Mesenchymal stem cell (in vitro differentiated cells and primary cell): ENCODE measurements at regions not wholly inside any gene's neighbourhood (a gene's known extent, or its start where the extent isn't known, plus 50 kb on each side); places are given as distances from the start of the nearest gene placed in this dataset.

Source experiments
- DNase-seq: peaks from one replicate; pipeline ENCODE4 v3.0.0-alpha.2; 2013
- H2AFZ ChIP-seq: one replicate; pipeline ENCODE4 v1.6.1; 2013; ENCODE audit warnings: low read depth, mild to moderate bottlenecking, control low read depth, inconsistent platforms, low read length, moderate library complexity
- H2AK5ac ChIP-seq: 2 replicates; pipeline ENCODE4 v1.6.1; 2013; ENCODE audit warnings: low read length, moderate library complexity, mild to moderate bottlenecking, inconsistent platforms; ENCODE audit not compliant: severe bottlenecking
- H2BK120ac ChIP-seq: one replicate; pipeline ENCODE4 v1.6.1; 2013; ENCODE audit warnings: low read depth, mild to moderate bottlenecking, inconsistent platforms, low read length, moderate library complexity
- H2BK12ac ChIP-seq, 2 experiments: one replicate each; pipeline ENCODE4 v1.6.1; 2013; ENCODE audit warnings: inconsistent platforms in 2 of 2, low read length in 2 of 2, mild to moderate bottlenecking in 2 of 2, moderate library complexity in 2 of 2, control low read depth in 1 of 2
- H2BK15ac ChIP-seq: one replicate; pipeline ENCODE4 v1.6.1; 2013; ENCODE audit warnings: mild to moderate bottlenecking, low read depth, inconsistent platforms; ENCODE audit not compliant: poor library complexity, severe bottlenecking
- H2BK5ac ChIP-seq: 2 replicates; pipeline ENCODE4 v1.6.1; 2013; ENCODE audit warnings: low read depth, mild to moderate bottlenecking, low read length, control low read depth, inconsistent platforms; ENCODE audit not compliant: poor library complexity, severe bottlenecking
- H3K14ac ChIP-seq, 2 experiments: one replicate each; pipeline ENCODE4 v1.6.1; 2013; ENCODE audit warnings: inconsistent platforms in 2 of 2, low read length in 2 of 2, control low read depth in 1 of 2, mild to moderate bottlenecking in 1 of 2, moderate library complexity in 1 of 2
- H3K18ac ChIP-seq, 2 experiments: one replicate each; pipeline ENCODE4 v1.6.1; 2013; ENCODE audit warnings: inconsistent platforms in 2 of 2, low read length in 2 of 2, control low read depth in 1 of 2, low read depth in 1 of 2, mild to moderate bottlenecking in 1 of 2
- H3K23ac ChIP-seq, 2 experiments: one replicate each; pipeline ENCODE4 v1.6.1; 2013; ENCODE audit warnings: inconsistent platforms in 2 of 2, low read length in 2 of 2, mild to moderate bottlenecking in 2 of 2, moderate library complexity in 2 of 2, control low read depth in 1 of 2
- H3K27ac ChIP-seq: 2 replicates; pipeline ENCODE4 v1.5.1; 2013; ENCODE audit warnings: mild to moderate bottlenecking, moderate library complexity, low read length, control low read depth, inconsistent platforms; ENCODE audit not compliant: poor library complexity, severe bottlenecking
- H3K27me3 ChIP-seq, 2 experiments: 2 replicates each; pipeline versions ENCODE4 v1.6.1 to v1.7.0; 2013; ENCODE audit warnings: low read length in 2 of 2, mild to moderate bottlenecking in 2 of 2, moderate library complexity in 2 of 2, control low read depth in 1 of 2, inconsistent platforms in 1 of 2; ENCODE audit not compliant: control insufficient read depth in 1 of 2, insufficient read depth in 1 of 2
- H3K36me3 ChIP-seq, 2 experiments: 2 replicates each; pipeline versions ENCODE4 v1.6.1 to v1.7.0; 2013; ENCODE audit warnings: low read length in 2 of 2, control low read depth in 1 of 2, inconsistent platforms in 1 of 2, low read depth in 1 of 2, mild to moderate bottlenecking in 1 of 2; ENCODE audit not compliant: insufficient read depth in 2 of 2, control insufficient read depth in 1 of 2
- H3K4ac ChIP-seq, 2 experiments: one replicate each; pipeline ENCODE4 v1.6.1; 2013; ENCODE audit warnings: inconsistent platforms in 2 of 2, low read length in 2 of 2, mild to moderate bottlenecking in 2 of 2, moderate library complexity in 2 of 2, control low read depth in 1 of 2, low read depth in 1 of 2
- H3K4me1 ChIP-seq: 2 replicates; pipeline ENCODE4 v1.6.1; 2013; ENCODE audit warnings: low read depth, low read length, control low read depth; ENCODE audit not compliant: control insufficient read depth, insufficient read depth
- H3K4me2 ChIP-seq: 2 replicates; pipeline ENCODE4 v1.6.1; 2013; ENCODE audit warnings: low read length, mild to moderate bottlenecking, inconsistent platforms; ENCODE audit not compliant: poor library complexity, severe bottlenecking
- H3K4me3 ChIP-seq, 2 experiments: 2 replicates each; pipeline versions ENCODE4 v1.5.1 to v1.7.0; 2013; ENCODE audit warnings: low read length in 2 of 2, mild to moderate bottlenecking in 2 of 2, control low read depth in 1 of 2, low read depth in 1 of 2; ENCODE audit not compliant: insufficient read depth in 1 of 2
- H3K79me1 ChIP-seq: replicated peaks from 2 replicates; pipeline ENCODE4 v1.6.1; 2013; ENCODE audit warnings: mild to moderate bottlenecking, control low read depth, low read length, inconsistent platforms; ENCODE audit not compliant: poor library complexity, severe bottlenecking
- H3K9ac ChIP-seq: 2 replicates; pipeline ENCODE4 v1.7.0; 2013; ENCODE audit warnings: mild to moderate bottlenecking, low read length, moderate library complexity
- H3K9me3 ChIP-seq: 2 replicates; pipeline ENCODE4 v1.7.0; 2013; ENCODE audit warnings: mild to moderate bottlenecking, low read length; ENCODE audit not compliant: control insufficient read depth
- H4K8ac ChIP-seq: one replicate; pipeline ENCODE4 v1.6.1; 2013; ENCODE audit warnings: inconsistent platforms, mild to moderate bottlenecking, low read length, moderate library complexity
- H4K91ac ChIP-seq: one replicate; pipeline ENCODE4 v1.6.1; 2013; ENCODE audit warnings: mild to moderate bottlenecking, low read length, inconsistent platforms
- WGBS: methylation state at CpG from one replicate; pipeline ENCODE4 v1.1.7; 2013; ENCODE audit warnings: mixed read lengths; 5-methylcytosine and 5-hydroxymethylcytosine counted together

DNA sequence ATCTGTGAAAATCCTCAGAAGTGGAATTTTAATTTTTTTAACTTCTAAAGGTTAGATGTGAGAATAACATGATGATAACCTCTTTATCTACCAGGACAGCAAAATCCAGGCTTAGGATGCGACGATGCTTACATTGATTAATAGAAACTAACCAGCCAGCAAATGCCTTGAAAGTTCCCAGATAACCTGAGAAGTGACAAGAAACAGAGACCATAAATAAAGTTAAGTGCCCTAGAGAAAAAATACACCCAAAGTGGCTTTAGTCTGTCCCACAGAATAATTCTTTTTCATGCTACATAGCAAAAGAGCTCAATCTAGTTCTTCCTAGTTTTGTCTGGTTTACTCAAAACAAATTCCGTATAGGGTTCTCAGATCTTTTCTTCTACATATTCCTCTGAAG, 262.7 kb downstream of the WDR11 start:
- H3K23ac ChIP-seq = no peak overlapping the region
- no peak overlapping the region for H2BK5ac ChIP-seq
- WGBS = 5% methylated on average over 2 of the region's 3 CpGs
- no peak overlapping the region for H4K8ac ChIP-seq
- no peak overlapping the region for H2AK5ac ChIP-seq
- DNase-seq = no peak
- no peak overlapping the region for H3K14ac ChIP-seq
- no peaks in the 10 kb centered on the region for H3K36me3 ChIP-seq
- H3K9me3 ChIP-seq = peaks cover 6% of the 10 kb centered on the region
- peaks cover 0 to 6% of the 10 kb centered on the region in 2 experiments for H3K27me3 ChIP-seq
- H3K79me1 ChIP-seq = no peaks in the 10 kb centered on the region
- no peak overlapping the region for H3K4ac ChIP-seq
- no peak overlapping the region for H2BK15ac ChIP-seq
- H3K4me2 ChIP-seq = no peak overlapping the region
- H3K27ac ChIP-seq = no peak overlapping the region
- H3K9ac ChIP-seq = no peak overlapping the region
- no peak overlapping the region for H2BK12ac ChIP-seq
- H2AFZ ChIP-seq = no peak overlapping the region
- H3K4me1 ChIP-seq = peaks cover 6% of the 10 kb centered on the region
- H3K4me3 ChIP-seq = no peak overlapping the region
- H3K18ac ChIP-seq = no peak overlapping the region
- H2BK120ac ChIP-seq = no peak overlapping the region
- H4K91ac ChIP-seq = no peak overlapping the region

DNA sequence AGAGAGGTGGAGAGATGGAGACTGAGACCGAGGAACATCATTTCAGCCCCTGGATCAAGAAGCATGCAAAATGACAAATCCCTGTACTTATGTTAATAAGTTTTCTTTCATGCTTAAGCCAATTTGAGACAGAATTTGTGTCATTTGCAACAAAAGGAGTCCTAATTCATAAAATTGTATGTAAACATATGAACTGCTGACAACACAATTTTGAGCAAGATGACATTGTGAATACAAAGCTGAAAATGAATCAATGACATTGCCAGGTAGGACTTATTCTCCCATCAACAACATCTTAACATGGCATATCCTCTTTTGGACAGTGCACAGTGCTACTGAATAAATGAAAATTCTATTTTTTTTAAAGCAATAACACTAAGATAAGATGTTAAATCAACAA, 264.0 kb downstream of the WDR11 start:
- no peak overlapping the region for H3K4me2 ChIP-seq
- no peak overlapping the region for H2BK5ac ChIP-seq
- peaks cover 6% of the 10 kb centered on the region for H3K4me1 ChIP-seq
- no peak overlapping the region for H4K91ac ChIP-seq
- H3K4ac ChIP-seq = no peak overlapping the region
- H3K27me3 ChIP-seq = peaks cover 0 to 8% of the 10 kb centered on the region in 2 experiments
- H3K36me3 ChIP-seq = no peaks in the 10 kb centered on the region
- H4K8ac ChIP-seq = no peak overlapping the region
- H3K9ac ChIP-seq = no peak overlapping the region
- H3K4me3 ChIP-seq = no peak overlapping the region
- H2BK15ac ChIP-seq = no peak overlapping the region
- no peak overlapping the region for H3K27ac ChIP-seq
- H2AFZ ChIP-seq = no peak overlapping the region
- H3K23ac ChIP-seq = no peak overlapping the region
- no peaks in the 10 kb centered on the region for H3K79me1 ChIP-seq
- H3K9me3 ChIP-seq = peaks cover 6% of the 10 kb centered on the region
- WGBS = no CpG with 5 or more reads among the region's 1 CpG
- no peak overlapping the region for H3K14ac ChIP-seq
- no peak overlapping the region for H2AK5ac ChIP-seq
- H2BK120ac ChIP-seq = no peak overlapping the region
- DNase-seq = no peak
- no peak overlapping the region for H2BK12ac ChIP-seq
- H3K18ac ChIP-seq = no peak overlapping the region

DNA sequence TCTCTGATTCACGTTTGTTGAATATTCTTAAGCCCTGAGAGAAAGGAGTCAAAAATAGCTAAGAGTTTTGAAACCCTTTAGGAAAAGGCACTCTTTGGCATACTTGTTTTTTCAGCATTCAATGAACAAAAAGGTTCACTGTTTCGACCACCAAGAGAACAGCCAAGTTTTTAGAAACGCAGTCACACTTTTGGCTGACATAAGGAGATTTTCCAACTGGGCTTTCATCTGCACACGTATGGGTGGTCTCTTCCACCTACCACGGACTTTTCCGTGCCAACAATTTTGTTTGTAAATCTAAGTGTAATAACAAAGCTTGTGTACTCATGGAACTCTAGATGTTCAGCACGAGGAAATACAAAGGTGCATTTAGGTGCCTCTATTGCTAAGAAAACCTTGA, 270.3 kb downstream of the WDR11 start:
- Histone ChIP-seq H3K9me3 (no peaks in the 10 kb centered on the region), H3K23ac (no peak overlapping the region), H2AFZ (no peak overlapping the region), H2BK5ac (no peak overlapping the region), H2BK120ac (no peak overlapping the region), H3K4ac (no peak overlapping the region), H3K36me3 (no peaks in the 10 kb centered on the region), H2AK5ac (no peak overlapping the region), H3K4me3 (no peak overlapping the region), H3K4me2 (no peak overlapping the region), H3K27me3 (peaks cover 0 to 3% of the 10 kb centered on the region in 2 experiments), H3K4me1 (no peaks in the 10 kb centered on the region), H4K8ac (no peak overlapping the region), H4K91ac (no peak overlapping the region), H3K9ac (no peak overlapping the region), H2BK15ac (no peak overlapping the region), H3K27ac (no peak overlapping the region), H3K14ac (no peak overlapping the region), H3K18ac (no peak overlapping the region), H2BK12ac (no peak overlapping the region), H3K79me1 (no peaks in the 10 kb centered on the region)
- no peak for DNase-seq
- 93% methylated on average over 7 of the region's 7 CpGs for WGBS

DNA sequence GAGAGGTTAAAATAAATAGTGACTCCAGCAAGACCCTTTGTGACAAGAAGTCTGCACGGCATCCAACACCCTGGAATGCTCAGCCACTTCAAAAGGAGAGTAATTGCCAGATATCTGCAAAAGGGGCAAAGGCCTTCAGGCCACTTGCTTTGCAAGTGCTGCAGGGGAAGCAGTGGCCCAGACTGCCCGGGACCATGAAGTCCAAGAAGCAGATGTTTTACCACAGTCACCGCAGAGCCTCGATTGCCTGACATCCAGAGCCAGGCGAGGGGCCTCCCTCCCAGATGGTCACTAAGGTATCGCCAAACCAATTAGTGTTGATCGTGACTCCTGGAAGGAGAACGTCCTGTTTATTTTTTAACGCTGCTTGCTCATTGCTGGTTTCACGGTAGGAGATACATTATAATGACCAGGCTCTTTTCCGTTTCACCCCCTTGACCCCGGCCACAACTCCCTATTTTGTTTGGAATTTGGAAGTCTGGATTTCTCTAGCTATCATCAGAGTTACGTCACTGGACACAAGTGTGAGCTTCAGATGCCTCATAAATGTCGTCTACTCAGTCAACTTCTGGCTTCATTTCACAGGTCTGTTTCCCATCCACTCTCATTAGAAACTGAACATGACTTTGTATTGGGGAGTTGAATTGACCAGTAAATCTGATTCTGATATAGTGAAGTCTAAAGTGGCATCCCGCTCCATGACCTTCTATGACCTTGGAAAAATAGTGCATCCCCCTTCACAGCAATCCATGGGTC, 276.2 kb downstream of the WDR11 start:
- no peak overlapping the region for H3K4me3 ChIP-seq
- no peaks in the 10 kb centered on the region for H3K79me1 ChIP-seq
- no peak overlapping the region for H2AK5ac ChIP-seq
- H2BK12ac ChIP-seq = peak overlapping the region in 1 of 2 experiments; percentile 25
- no peak overlapping the region for H3K23ac ChIP-seq
- peak overlapping the region; percentile 19 to 88 for H3K18ac ChIP-seq
- DNase-seq = peak; percentile 90
- no peak overlapping the region for H3K9ac ChIP-seq
- no peak overlapping the region for H2AFZ ChIP-seq
- no peak overlapping the region for H3K4ac ChIP-seq
- WGBS = 7% methylated on average over 10 of the region's 15 CpGs
- no peaks in the 10 kb centered on the region for H3K27me3 ChIP-seq
- H3K4me2 ChIP-seq = no peak overlapping the region
- no peaks in the 10 kb centered on the region for H3K36me3 ChIP-seq
- no peak overlapping the region for H3K27ac ChIP-seq
- H3K9me3 ChIP-seq = no peaks in the 10 kb centered on the region
- H3K4me1 ChIP-seq = no peaks in the 10 kb centered on the region
- no peak overlapping the region for H2BK120ac ChIP-seq
- H4K91ac ChIP-seq = no peak overlapping the region
- no peak overlapping the region for H2BK15ac ChIP-seq
- no peak overlapping the region for H2BK5ac ChIP-seq
- no peak overlapping the region for H3K14ac ChIP-seq
- H4K8ac ChIP-seq = no peak overlapping the region
